GM12878 (cell line): ENCODE measurements at regions not wholly inside any gene's neighbourhood (a gene's known extent, or its start where the extent isn't known, plus 50 kb on each side); places are given as distances from the start of the nearest gene placed in this dataset.

Source experiments
- ATAC-seq: fragments of 200-7000 bp; cut with Tn5 transposase; 3 replicates; pipeline ENCODE4 v1.9.1; 2020; ENCODE audit warnings: mild to moderate bottlenecking, moderate library complexity
- BruUV-seq: library from RNA; stranded (reverse); fragments of 400-500 nt; replicated peaks from 2 replicates; lab custom pipeline; 2021; lab: Mats Ljungman, UMichigan
- CTCF ChIA-PET: fragments of 300-600 bp; sonication (Branson Sonifier 250); formaldehyde crosslinking; extraction: SDS; loops from one replicate; lab custom pipeline; 2021; ENCODE audit warnings: inconsistent platforms; lab: Yijun Ruan, JAX
- POLR2A ChIA-PET: fragments of 350-600 bp; formaldehyde crosslinking; extraction: SDS; loops from one replicate; lab custom pipeline; 2021; ENCODE audit warnings: inconsistent platforms; lab: Charles Lee
- RAD21 ChIA-PET: fragments of 300-600 bp; sonication (Branson Sonifier 250); formaldehyde crosslinking; loops from one replicate; lab custom pipeline; 2023; ENCODE audit warnings: antibody characterized with exemption; ENCODE audit not compliant: unreplicated experiment; lab: Charles Lee
- SMC1A ChIA-PET: fragments of 300-600 bp; sonication (Branson Sonifier 250); formaldehyde crosslinking; loops from one replicate; lab custom pipeline; 2023; ENCODE audit not compliant: unreplicated experiment, uncharacterized antibody; lab: Charles Lee
- DNase-seq: peaks from one replicate; pipeline ENCODE4 v3.0.0-alpha.2; 2011; ENCODE audit warnings: low read depth, low spot score
- FAIRE-seq: peaks from 3 replicates; lab custom pipeline; 2011; peaks lifted over from hg19 to GRCh38; lab: Jason Lieb, UNC
- H2AFZ ChIP-seq: 2 replicates; pipeline ENCODE4 v1.6.0; 2011; ENCODE audit warnings: low read depth, low read length, control low read depth; ENCODE audit not compliant: control insufficient read depth
- H3K27ac ChIP-seq: 2 replicates; pipeline ENCODE4 v1.5.1; 2011; ENCODE audit warnings: control low read depth; ENCODE audit not compliant: control insufficient read depth, insufficient read depth
- H3K27me3 ChIP-seq, 2 experiments: replicated peaks in 1 of 2; 2 replicates each; pipeline versions ENCODE4 v1.6.0 to v1.6.1; 2011; ENCODE audit warnings: low read length in 1 of 2; ENCODE audit not compliant: control insufficient read depth in 2 of 2, insufficient read depth in 2 of 2
- H3K36me3 ChIP-seq, 2 experiments: 2 replicates each; pipeline ENCODE4 v1.5.1; 2011; ENCODE audit warnings: low read length in 1 of 2; ENCODE audit not compliant: control insufficient read depth in 2 of 2, insufficient read depth in 2 of 2
- H3K4me1 ChIP-seq: 2 replicates; pipeline ENCODE4 v1.6.1; 2011; ENCODE audit warnings: mild to moderate bottlenecking, low read length, moderate library complexity, mixed read lengths; ENCODE audit not compliant: control insufficient read depth, insufficient read depth
- H3K4me2 ChIP-seq: 2 replicates; pipeline ENCODE4 v1.6.0; 2011; ENCODE audit warnings: control low read depth; ENCODE audit not compliant: control insufficient read depth, insufficient read depth
- H3K4me3 ChIP-seq: fragments of 200-600 bp; sonication (generic); 2 replicates; pipeline ENCODE4 v1.5.1; 2016
- H3K79me2 ChIP-seq: 2 replicates; pipeline ENCODE4 v1.6.0; 2011; ENCODE audit warnings: low read length; ENCODE audit not compliant: control insufficient read depth, insufficient read depth
- H3K9ac ChIP-seq: 2 replicates; pipeline ENCODE4 v1.8.0; 2011; ENCODE audit warnings: low read length, control low read depth, mixed read lengths; ENCODE audit not compliant: control insufficient read depth, insufficient read depth
- H3K9me3 ChIP-seq: replicated peaks from 3 replicates; pipeline ENCODE4 v1.5.1; 2011; ENCODE audit warnings: mild to moderate bottlenecking, low read length; ENCODE audit not compliant: control insufficient read depth, insufficient read depth
- H4K20me1 ChIP-seq: 2 replicates; pipeline ENCODE4 v1.6.0; 2011; ENCODE audit not compliant: control insufficient read depth, insufficient read depth
- GATAD2B ChIP-seq: fragments of 450-650 bp; conservative IDR thresholded peaks from 2 replicates; pipeline ENCODE4 v1.6.1; 2017; ENCODE audit warnings: low read depth, mild to moderate bottlenecking, moderate library complexity
- HDAC2 ChIP-seq: fragments of 200-600 bp; sonication (generic); IDR thresholded peaks from 2 replicates; pipeline ENCODE4 v1.6.1; 2017
- KLF5 ChIP-seq: fragments of 450-650 bp; IDR thresholded peaks from 2 replicates; pipeline ENCODE4 v1.6.1; 2014; ENCODE audit warnings: mild to moderate bottlenecking; ENCODE audit not compliant: partially characterized antibody
- MTA3 ChIP-seq: IDR thresholded peaks from 2 replicates; pipeline ENCODE4 v1.6.1; 2012; ENCODE audit warnings: low read length, inconsistent platforms, borderline replicate concordance
- NFIC ChIP-seq: IDR thresholded peaks from 2 replicates; pipeline ENCODE4 v1.6.1; 2012; ENCODE audit warnings: low read depth, mild to moderate bottlenecking, inconsistent platforms, low read length, moderate library complexity
- NFYA ChIP-seq: IDR thresholded peaks from 2 replicates; pipeline ENCODE4 v1.6.1; 2011; ENCODE audit warnings: low read depth, mild to moderate bottlenecking, low read length, improper control_type of control experiment, borderline replicate concordance
- NR2F1 ChIP-seq: fragments of 450-650 bp; conservative IDR thresholded peaks from 2 replicates; pipeline ENCODE4 v1.6.1; 2017; ENCODE audit warnings: mild to moderate bottlenecking
- SIN3A ChIP-seq: IDR thresholded peaks from 2 replicates; pipeline ENCODE4 v1.6.1; 2012; ENCODE audit warnings: low read depth, low read length, improper control_type of control experiment
- SMAD5 ChIP-seq: IDR thresholded peaks from 2 replicates; pipeline ENCODE4 v1.6.1; 2016; ENCODE audit warnings: antibody characterized with exemption, low read depth
- SRF ChIP-seq, 2 experiments: IDR thresholded peaks; 2 replicates each; pipeline ENCODE4 v1.6.1; 2011; ENCODE audit warnings: low read depth in 2 of 2, low read length in 2 of 2, mild to moderate bottlenecking in 1 of 2, moderate library complexity in 1 of 2
- SUPT20H ChIP-seq: IDR thresholded peaks from 2 replicates; pipeline ENCODE4 v1.6.1; 2011; ENCODE audit warnings: low read depth, mild to moderate bottlenecking, low read length, moderate library complexity, borderline replicate concordance; ENCODE audit not compliant: control insufficient read depth
- TCF7 ChIP-seq: IDR thresholded peaks from 2 replicates; pipeline ENCODE4 v1.6.1; 2014; ENCODE audit warnings: antibody characterized with exemption, borderline replicate concordance
- WRNIP1 ChIP-seq: IDR thresholded peaks from 2 replicates; pipeline ENCODE4 v1.6.1; 2011; ENCODE audit warnings: low read depth, low read length, improper control_type of control experiment, borderline replicate concordance
- ZNF274 ChIP-seq: IDR thresholded peaks from one replicate; pipeline ENCODE4 v1.8.0; 2011; ENCODE audit not compliant: insufficient read length, insufficient read depth
- ZSCAN29 ChIP-seq: fragments of 450-650 bp; IDR thresholded peaks from 2 replicates; pipeline ENCODE4 v1.6.1; 2017; ENCODE audit warnings: mild to moderate bottlenecking, moderate library complexity
- WGBS: methylation state at CpG from one replicate; pipeline ENCODE4 v1.1.6; 2016; ENCODE audit warnings: low lambda C conversion rate; ENCODE audit not compliant: insufficient replicate concordance, insufficient coverage; ENCODE audit errors: missing lambda C conversion rate; 5-methylcytosine and 5-hydroxymethylcytosine counted together
- in situ Hi-C: fragments of 300-500 bp; cut with MboI; formaldehyde crosslinking; loops from 9 replicates; pipeline ENCODE4 v1.14.3; 2018; ENCODE audit warnings: mixed read lengths
- intact Hi-C: fragments of 100-400 bp; cut with micrococcal nuclease; formaldehyde crosslinking; loops from one replicate; pipeline ENCODE4 v1.14.2; 2022; ENCODE audit not compliant: unreplicated experiment
- TF ChIP-seq, protein P1 (sequence below): IDR thresholded peaks from 2 replicates; pipeline ENCODE4 v1.6.1; 2012; ENCODE audit warnings: low read depth, low read length, improper control_type of control experiment
- TF ChIP-seq, protein P2 (sequence below): fragments of 450-650 bp; formaldehyde crosslinking; IDR thresholded peaks from 2 replicates; pipeline ENCODE4 v1.4.0; 2022; ENCODE audit warnings: mild to moderate bottlenecking, moderate library complexity
- TF ChIP-seq, protein P3 (sequence below): fragments of 450-650 bp; IDR thresholded peaks from 2 replicates; pipeline ENCODE4 v1.6.1; 2016; ENCODE audit warnings: mild to moderate bottlenecking
- TF ChIP-seq, protein P4 (sequence below): fragments of 450-650 bp; IDR thresholded peaks from 2 replicates; pipeline ENCODE4 v1.6.1; 2017; ENCODE audit warnings: borderline replicate concordance

DNA sequence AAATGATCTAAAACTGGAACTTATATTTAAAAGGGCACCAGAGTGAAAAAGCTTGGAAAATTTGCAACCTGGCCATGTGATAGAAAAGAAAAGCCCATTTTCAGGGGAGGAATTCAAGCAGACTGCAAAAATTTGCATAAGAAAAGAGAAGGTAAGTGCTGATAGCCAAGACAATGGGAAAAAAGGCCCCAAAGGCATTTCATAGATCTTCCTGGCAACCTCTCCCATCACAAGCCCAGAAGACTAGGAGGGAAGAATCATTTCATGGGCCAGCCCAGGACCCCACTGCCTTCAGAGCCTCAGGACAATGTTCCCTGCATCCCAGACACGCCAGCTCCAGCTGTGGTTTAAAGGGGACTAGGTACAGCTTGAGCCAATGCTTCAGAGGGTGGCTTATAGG lies 887.3 kb upstream of the DIAPH2 start:
- SMC1A ChIA-PET, result no interaction called here
- no TSS peak for BruUV-seq
- no peak overlapping the region for H3K27ac ChIP-seq
- no peak overlapping the region for H3K4me3 ChIP-seq
- H3K36me3 ChIP-seq, result no peaks in the 10 kb centered on the region
- TF ChIP-seq TCF7 (no peak), SIN3A (no peak), NR2F1 (no peak), NFIC (no peak), ZSCAN29 (no peak), HDAC2 (no peak), WRNIP1 (no peak), SMAD5 (no peak), SRF (IDR thresholded peaks at IDR 0.05; ENCODE audit: low read depth in 2 of 2, low read length in 2 of 2) (no peak), NFYA (no peak), SUPT20H (no peak), MTA3 (no peak), GATAD2B (no peak), KLF5 (no peak), ZNF274 (no peak)
- TF ChIP-seq, protein P1, sequence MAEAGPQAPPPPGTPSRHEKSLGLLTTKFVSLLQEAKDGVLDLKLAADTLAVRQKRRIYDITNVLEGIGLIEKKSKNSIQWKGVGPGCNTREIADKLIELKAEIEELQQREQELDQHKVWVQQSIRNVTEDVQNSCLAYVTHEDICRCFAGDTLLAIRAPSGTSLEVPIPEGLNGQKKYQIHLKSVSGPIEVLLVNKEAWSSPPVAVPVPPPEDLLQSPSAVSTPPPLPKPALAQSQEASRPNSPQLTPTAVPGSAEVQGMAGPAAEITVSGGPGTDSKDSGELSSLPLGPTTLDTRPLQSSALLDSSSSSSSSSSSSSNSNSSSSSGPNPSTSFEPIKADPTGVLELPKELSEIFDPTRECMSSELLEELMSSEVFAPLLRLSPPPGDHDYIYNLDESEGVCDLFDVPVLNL, result no peak
- TF ChIP-seq, protein P2, sequence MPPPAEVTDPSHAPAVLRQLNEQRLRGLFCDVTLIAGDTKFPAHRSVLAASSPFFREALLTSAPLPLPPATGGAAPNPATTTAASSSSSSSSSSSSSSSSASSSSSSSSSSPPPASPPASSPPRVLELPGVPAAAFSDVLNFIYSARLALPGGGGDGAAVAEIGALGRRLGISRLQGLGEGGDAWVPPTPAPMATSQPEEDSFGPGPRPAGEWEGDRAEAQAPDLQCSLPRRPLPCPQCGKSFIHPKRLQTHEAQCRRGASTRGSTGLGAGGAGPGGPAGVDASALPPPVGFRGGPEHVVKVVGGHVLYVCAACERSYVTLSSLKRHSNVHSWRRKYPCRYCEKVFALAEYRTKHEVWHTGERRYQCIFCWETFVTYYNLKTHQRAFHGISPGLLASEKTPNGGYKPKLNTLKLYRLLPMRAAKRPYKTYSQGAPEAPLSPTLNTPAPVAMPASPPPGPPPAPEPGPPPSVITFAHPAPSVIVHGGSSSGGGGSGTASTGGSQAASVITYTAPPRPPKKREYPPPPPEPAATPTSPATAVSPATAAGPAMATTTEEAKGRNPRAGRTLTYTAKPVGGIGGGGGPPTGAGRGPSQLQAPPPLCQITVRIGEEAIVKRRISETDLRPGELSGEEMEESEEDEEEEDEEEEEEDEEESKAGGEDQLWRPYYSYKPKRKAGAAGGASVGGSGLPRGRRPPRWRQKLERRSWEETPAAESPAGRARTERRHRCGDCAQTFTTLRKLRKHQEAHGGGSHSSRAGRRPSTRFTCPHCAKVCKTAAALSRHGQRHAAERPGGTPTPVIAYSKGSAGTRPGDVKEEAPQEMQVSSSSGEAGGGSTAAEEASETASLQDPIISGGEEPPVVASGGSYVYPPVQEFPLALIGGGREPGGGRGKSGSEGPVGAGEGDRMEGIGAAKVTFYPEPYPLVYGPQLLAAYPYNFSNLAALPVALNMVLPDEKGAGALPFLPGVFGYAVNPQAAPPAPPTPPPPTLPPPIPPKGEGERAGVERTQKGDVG (CRISPR knock-in tag), result no peak
- TF ChIP-seq, protein P3, sequence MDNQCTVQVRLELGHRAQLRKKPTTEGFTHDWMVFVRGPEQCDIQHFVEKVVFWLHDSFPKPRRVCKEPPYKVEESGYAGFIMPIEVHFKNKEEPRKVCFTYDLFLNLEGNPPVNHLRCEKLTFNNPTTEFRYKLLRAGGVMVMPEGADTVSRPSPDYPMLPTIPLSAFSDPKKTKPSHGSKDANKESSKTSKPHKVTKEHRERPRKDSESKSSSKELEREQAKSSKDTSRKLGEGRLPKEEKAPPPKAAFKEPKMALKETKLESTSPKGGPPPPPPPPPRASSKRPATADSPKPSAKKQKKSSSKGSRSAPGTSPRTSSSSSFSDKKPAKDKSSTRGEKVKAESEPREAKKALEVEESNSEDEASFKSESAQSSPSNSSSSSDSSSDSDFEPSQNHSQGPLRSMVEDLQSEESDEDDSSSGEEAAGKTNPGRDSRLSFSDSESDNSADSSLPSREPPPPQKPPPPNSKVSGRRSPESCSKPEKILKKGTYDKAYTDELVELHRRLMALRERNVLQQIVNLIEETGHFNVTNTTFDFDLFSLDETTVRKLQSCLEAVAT, result no peak
- TF ChIP-seq, protein P4, sequence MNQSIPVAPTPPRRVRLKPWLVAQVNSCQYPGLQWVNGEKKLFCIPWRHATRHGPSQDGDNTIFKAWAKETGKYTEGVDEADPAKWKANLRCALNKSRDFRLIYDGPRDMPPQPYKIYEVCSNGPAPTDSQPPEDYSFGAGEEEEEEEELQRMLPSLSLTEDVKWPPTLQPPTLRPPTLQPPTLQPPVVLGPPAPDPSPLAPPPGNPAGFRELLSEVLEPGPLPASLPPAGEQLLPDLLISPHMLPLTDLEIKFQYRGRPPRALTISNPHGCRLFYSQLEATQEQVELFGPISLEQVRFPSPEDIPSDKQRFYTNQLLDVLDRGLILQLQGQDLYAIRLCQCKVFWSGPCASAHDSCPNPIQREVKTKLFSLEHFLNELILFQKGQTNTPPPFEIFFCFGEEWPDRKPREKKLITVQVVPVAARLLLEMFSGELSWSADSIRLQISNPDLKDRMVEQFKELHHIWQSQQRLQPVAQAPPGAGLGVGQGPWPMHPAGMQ, result no peak
- no peak overlapping the region for H3K4me2 ChIP-seq
- H3K9ac ChIP-seq, result no peak overlapping the region
- whole genome bisulfite sequencing, result 8% methylated on average over 1 of the region's 1 CpG
- RAD21 ChIA-PET, result no interaction called here
- no peaks in the 10 kb centered on the region for H3K79me2 ChIP-seq
- no peaks in the 10 kb centered on the region for H4K20me1 ChIP-seq
- DNase-seq (no peak), ATAC-seq (no peak), FAIRE-seq (no peak)
- H3K27me3 ChIP-seq, result no peaks in the 10 kb centered on the region
- H3K9me3 ChIP-seq, result no peaks in the 10 kb centered on the region
- in situ Hi-C loops, result no loop called here
- H3K4me1 ChIP-seq, result no peaks in the 10 kb centered on the region
- POLR2A ChIA-PET, result no interaction called here
- intact Hi-C loops, result no loop called here
- CTCF ChIA-PET, result interaction anchor here (0.6 kb wide), 1 partner anchor 1350 kb away, joined by 5 read pairs; no protein-coding TSS in a partner anchor
- no peak overlapping the region for H2AFZ ChIP-seq
